ENCODE measurements at regions not wholly inside any gene's neighbourhood (a gene's known extent, or its start where the extent isn't known, plus 50 kb on each side); places are given as distances from the start of the nearest gene placed in this dataset.
"Not testable (repeated sequence)": the region's sequence is repeated elsewhere in the genome, so short reads cannot be mapped to it uniquely, and the experiment has no call there.

GRCh38 chr3:137866933-137867332, 102.8 kb downstream of the SOX14 start:
- no peak for DNase-seq (ENCODE audit: low read depth)
- TF ChIP-seq CTCF (conservative IDR thresholded peaks at IDR 0.05; ENCODE audit: low read length) = no peak

DNA sequence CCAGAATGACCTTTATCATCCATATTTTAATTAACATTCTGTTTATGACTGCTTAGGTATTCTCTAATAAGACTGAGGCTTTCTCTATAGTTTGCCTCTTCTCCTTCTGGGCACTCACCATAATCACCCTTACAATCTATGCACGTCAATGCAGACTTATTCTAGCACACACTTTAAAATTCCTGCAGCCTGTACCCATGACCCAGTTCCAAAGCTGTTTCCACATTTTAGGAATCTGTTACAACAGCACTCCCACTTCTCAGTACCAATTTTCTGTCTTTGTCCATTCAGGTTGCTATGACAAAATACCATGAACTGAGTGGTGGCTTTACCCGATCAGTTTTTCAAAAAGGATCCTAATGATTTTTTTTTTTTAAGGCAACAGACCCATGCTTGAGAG, 103.5 kb downstream of the SOX14 start:
- TF ChIP-seq CTCF (conservative IDR thresholded peaks at IDR 0.05; ENCODE audit: low read length) = no peak
- H3K4me3 ChIP-seq (ENCODE audit: low read length) = no peak overlapping the region
- no peak for DNase-seq (ENCODE audit: low read depth)

More at GRCh38 chr3:137866933-137867332, 102.8 kb downstream of the SOX14 start:
- H3K4me3 ChIP-seq (ENCODE audit: low read length) = no peak overlapping the region

- no peak for DNase-seq (ENCODE audit: low read depth)
- TF ChIP-seq CTCF (conservative IDR thresholded peaks at IDR 0.05; ENCODE audit: low read length) = no peak
- no peak overlapping the region for H3K4me3 ChIP-seq (ENCODE audit: low read length)
These were observed 104.9 kb downstream of the SOX14 start for GRCh38 chr3:137869022-137869421.

- H3K4me3 ChIP-seq (ENCODE audit: low read length); DNase-seq (ENCODE audit: low read depth): not testable (repeated sequence)
These were observed 108.5 kb downstream of the SOX14 start for GRCh38 chr3:137872589-137872988.

GRCh38 chr3:137896842-137897241, 113.1 kb upstream of the CLDN18 start:
- not testable (repeated sequence) for H3K4me3 ChIP-seq (ENCODE audit: low read length); DNase-seq (ENCODE audit: low read depth)

GRCh38 chr3:137906985-137907649, 102.8 kb upstream of the CLDN18 start:
- no peak overlapping the region for H3K4me3 ChIP-seq (ENCODE audit: low read length)
- TF ChIP-seq CTCF (conservative IDR thresholded peaks at IDR 0.05; ENCODE audit: low read length) = no peak
- DNase-seq (ENCODE audit: low read depth) = no peak

DNA sequence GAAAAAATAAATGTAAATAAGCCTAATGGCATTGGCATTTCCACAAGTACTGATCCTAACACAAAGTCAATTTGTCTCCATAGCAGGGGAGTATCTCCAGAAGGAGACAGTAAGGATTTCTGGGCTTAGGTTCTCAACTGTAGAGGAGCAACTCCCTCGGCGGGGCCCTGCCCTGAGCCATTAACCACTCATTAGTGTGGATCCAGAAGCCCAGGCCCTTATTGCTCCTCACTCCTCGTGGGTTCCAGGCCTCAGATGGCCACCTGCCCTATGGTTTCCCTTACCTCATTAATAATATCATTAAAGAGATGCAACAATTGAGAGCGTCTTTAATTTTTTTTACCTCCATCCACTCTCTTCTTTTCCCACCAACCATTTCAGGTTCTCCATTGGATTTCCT, 85.3 kb upstream of the CLDN18 start:
- no peak for TF ChIP-seq CTCF (conservative IDR thresholded peaks at IDR 0.05; ENCODE audit: low read length)
- no peak overlapping the region for H3K4me3 ChIP-seq (ENCODE audit: low read length)
- no peak for DNase-seq (ENCODE audit: low read depth)

DNA sequence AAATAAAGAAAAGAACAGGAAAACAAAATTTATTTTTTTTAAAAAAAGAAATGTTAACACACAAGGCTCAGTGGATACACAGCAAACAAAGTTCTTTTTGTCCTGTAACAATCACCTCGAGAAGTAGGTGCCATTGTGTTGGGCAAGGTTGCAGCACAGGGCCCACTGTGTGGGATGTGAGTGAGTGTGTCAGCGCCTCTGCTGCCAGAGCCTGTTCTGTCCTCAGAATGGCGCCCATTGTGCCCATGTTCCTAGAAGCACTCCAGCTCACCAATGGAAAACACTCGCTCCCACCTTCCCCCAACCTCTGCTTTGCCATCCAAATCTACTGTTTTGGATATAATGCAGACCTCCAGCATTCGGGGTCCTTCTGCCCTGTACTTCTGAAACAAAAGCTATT, 84.9 kb upstream of the CLDN18 start:
- H3K4me3 ChIP-seq (ENCODE audit: low read length) = no peak overlapping the region
- no peak for DNase-seq (ENCODE audit: low read depth)
- TF ChIP-seq CTCF (conservative IDR thresholded peaks at IDR 0.05; ENCODE audit: low read length) = no peak

All from AG10803 (cell line).